ENCODE measurements at regions not wholly inside any gene's neighbourhood (a gene's known extent, or its start where the extent isn't known, plus 50 kb on each side); places are given as distances from the start of the nearest gene placed in this dataset.

DNA sequence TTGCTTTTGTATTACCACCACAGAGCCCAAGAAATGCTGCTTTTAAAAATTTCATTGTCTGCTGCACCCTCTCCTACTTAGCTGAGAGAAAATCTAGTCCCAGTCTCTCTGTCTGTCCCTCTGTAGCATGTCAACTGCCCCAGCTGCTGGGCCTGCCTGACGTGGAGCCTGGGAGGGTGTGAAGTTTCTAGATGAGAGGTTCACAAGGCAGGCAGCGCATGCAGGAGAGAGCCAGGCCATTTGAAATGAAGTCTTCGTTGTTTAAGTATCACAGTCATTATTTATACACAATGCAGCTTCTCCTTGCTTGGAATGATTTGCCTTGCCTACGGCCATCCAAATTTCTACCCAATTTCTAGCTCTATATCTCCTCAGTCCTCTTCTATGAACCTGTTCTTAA lies 306.8 kb upstream of the PLXNA2 start:
- no peak overlapping the region for H3K9ac ChIP-seq (ENCODE audit: low read length)
- no peak for TF ChIP-seq SMC3 (conservative IDR thresholded peaks at IDR 0.05; ENCODE audit: poor library complexity)
- TF ChIP-seq EP300 (conservative IDR thresholded peaks at IDR 0.05; ENCODE audit: poor library complexity, severe bottlenecking) = no peak
- no peak for TF ChIP-seq EZH2 (IDR thresholded peaks at IDR 0.05; ENCODE audit: borderline replicate concordance, insufficient read depth, low read length, poor library complexity, severe bottlenecking)
- TF ChIP-seq, protein P1, sequence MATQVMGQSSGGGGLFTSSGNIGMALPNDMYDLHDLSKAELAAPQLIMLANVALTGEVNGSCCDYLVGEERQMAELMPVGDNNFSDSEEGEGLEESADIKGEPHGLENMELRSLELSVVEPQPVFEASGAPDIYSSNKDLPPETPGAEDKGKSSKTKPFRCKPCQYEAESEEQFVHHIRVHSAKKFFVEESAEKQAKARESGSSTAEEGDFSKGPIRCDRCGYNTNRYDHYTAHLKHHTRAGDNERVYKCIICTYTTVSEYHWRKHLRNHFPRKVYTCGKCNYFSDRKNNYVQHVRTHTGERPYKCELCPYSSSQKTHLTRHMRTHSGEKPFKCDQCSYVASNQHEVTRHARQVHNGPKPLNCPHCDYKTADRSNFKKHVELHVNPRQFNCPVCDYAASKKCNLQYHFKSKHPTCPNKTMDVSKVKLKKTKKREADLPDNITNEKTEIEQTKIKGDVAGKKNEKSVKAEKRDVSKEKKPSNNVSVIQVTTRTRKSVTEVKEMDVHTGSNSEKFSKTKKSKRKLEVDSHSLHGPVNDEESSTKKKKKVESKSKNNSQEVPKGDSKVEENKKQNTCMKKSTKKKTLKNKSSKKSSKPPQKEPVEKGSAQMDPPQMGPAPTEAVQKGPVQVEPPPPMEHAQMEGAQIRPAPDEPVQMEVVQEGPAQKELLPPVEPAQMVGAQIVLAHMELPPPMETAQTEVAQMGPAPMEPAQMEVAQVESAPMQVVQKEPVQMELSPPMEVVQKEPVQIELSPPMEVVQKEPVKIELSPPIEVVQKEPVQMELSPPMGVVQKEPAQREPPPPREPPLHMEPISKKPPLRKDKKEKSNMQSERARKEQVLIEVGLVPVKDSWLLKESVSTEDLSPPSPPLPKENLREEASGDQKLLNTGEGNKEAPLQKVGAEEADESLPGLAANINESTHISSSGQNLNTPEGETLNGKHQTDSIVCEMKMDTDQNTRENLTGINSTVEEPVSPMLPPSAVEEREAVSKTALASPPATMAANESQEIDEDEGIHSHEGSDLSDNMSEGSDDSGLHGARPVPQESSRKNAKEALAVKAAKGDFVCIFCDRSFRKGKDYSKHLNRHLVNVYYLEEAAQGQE (IDR thresholded peaks at IDR 0.05; ENCODE audit: borderline replicate concordance) = no peak
- TF ChIP-seq TAF1 (IDR thresholded peaks at IDR 0.05; ENCODE audit: low read depth) = no peak
- TF ChIP-seq MXI1 (conservative IDR thresholded peaks at IDR 0.05; ENCODE audit: poor library complexity, severe bottlenecking) = no peak
- TF ChIP-seq RAD21 (conservative IDR thresholded peaks at IDR 0.05) = no peak
- TF ChIP-seq POLR2AphosphoS5 (IDR thresholded peaks at IDR 0.05) = no peak
- no peak overlapping the region for H2AFZ ChIP-seq (ENCODE audit: low read depth, low read length)
- no peaks in the 10 kb centered on the region for H4K20me1 ChIP-seq (ENCODE audit: insufficient read depth)
- no peaks in the 10 kb centered on the region for H3K36me3 ChIP-seq (ENCODE audit: insufficient read depth, low read length)
- H3K4me3 ChIP-seq (ENCODE audit: low read length) = no peak overlapping the region
- no peaks in the 10 kb centered on the region for H3K9me3 ChIP-seq (ENCODE audit: low read length)
- H3K27ac ChIP-seq (ENCODE audit: low read length) = no peak overlapping the region
- H3K9me2 ChIP-seq (ENCODE audit: insufficient read depth, low read length) = no peaks in the 10 kb centered on the region
- no peaks in the 10 kb centered on the region for H3K27me3 ChIP-seq (ENCODE audit: insufficient read depth, low read depth, low read length)
- H3K79me2 ChIP-seq (replicated peaks; ENCODE audit: insufficient read depth, low read length) = no peaks in the 10 kb centered on the region
- H3F3A ChIP-seq (ENCODE audit: insufficient read depth, low read length, poor library complexity, severe bottlenecking) = no peaks in the 10 kb centered on the region
- H3K4me2 ChIP-seq (ENCODE audit: low read length) = no peak overlapping the region

DNA sequence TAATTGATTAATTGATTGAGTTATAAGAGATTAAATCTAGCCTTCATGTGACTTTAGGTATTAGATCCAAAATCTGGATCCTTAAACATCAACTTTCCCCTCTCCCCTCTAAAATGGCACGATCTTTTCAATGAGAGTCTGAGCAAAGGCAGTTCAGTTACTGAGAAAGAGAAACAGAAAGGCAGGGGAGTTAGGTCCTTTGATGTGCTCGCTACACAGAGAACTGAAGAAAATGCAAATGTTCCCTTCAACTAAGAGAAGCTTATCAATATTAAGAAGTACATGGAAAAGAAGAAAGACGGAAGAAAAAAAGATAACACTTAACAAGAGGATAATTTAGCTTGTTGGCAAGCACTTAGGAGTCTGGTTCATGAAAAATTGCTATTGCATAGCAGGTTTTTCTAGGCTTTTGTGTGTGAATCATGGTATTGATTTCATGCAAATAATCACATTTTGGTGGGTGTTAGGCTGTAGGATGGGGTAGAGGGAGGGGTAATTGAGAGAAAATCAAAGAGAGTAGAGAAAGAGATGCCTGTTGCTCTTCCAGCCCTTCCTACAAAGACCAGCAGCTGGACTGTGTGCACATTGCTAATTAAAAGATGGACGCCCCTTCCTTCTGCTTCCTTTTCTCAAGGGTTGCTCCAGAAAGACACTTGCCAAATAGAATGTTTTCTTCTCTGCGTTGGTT lies 307.6 kb upstream of the PLXNA2 start:
- no peak overlapping the region for H3K4me2 ChIP-seq (ENCODE audit: low read length)
- no peak overlapping the region for H2AFZ ChIP-seq (ENCODE audit: low read depth, low read length)
- no peaks in the 10 kb centered on the region for H3K79me2 ChIP-seq (replicated peaks; ENCODE audit: insufficient read depth, low read length)
- no peak overlapping the region for H3K27ac ChIP-seq (ENCODE audit: low read length)
- no peak overlapping the region for H3K9ac ChIP-seq (ENCODE audit: low read length)
- no peaks in the 10 kb centered on the region for H3F3A ChIP-seq (ENCODE audit: insufficient read depth, low read length, poor library complexity, severe bottlenecking)
- no peaks in the 10 kb centered on the region for H4K20me1 ChIP-seq (ENCODE audit: insufficient read depth)
- H3K9me3 ChIP-seq (ENCODE audit: low read length) = no peaks in the 10 kb centered on the region
- no peaks in the 10 kb centered on the region for H3K36me3 ChIP-seq (ENCODE audit: insufficient read depth, low read length)
- no peak overlapping the region for H3K4me3 ChIP-seq (ENCODE audit: low read length)
- TF ChIP-seq RAD21 (conservative IDR thresholded peaks at IDR 0.05) (no peak), EP300 (conservative IDR thresholded peaks at IDR 0.05; ENCODE audit: poor library complexity, severe bottlenecking) (no peak), TAF1 (IDR thresholded peaks at IDR 0.05; ENCODE audit: low read depth) (no peak), SMC3 (conservative IDR thresholded peaks at IDR 0.05; ENCODE audit: poor library complexity) (no peak), MXI1 (conservative IDR thresholded peaks at IDR 0.05; ENCODE audit: poor library complexity, severe bottlenecking) (no peak)
- no peaks in the 10 kb centered on the region for H3K9me2 ChIP-seq (ENCODE audit: insufficient read depth, low read length)
- H3K27me3 ChIP-seq (ENCODE audit: insufficient read depth, low read depth, low read length) = no peaks in the 10 kb centered on the region

DNA sequence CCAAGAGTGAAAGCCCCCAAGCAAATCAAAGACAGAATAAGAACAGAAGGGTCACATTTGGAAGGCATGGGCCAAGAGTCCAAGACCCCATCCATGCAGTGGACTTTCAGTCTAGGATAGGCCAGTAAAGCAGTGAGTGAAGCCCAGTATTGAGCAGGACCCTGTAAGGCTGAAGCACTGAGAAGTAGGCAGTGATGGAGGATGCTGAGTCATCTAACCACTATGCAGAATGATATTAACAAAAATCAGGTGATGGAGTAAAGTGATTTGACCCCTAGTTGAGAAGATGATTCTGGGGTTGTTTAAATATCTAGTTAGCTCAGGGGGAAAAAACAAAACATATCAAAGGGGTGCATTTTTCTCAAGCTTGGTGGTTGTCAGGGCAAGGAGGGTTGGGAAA lies 308.7 kb upstream of the PLXNA2 start:
- no peak overlapping the region for H3K27ac ChIP-seq (ENCODE audit: low read length)
- no peaks in the 10 kb centered on the region for H4K20me1 ChIP-seq (ENCODE audit: insufficient read depth)
- H3F3A ChIP-seq (ENCODE audit: insufficient read depth, low read length, poor library complexity, severe bottlenecking) = no peaks in the 10 kb centered on the region
- H3K79me2 ChIP-seq (replicated peaks; ENCODE audit: insufficient read depth, low read length) = no peaks in the 10 kb centered on the region
- no peaks in the 10 kb centered on the region for H3K27me3 ChIP-seq (ENCODE audit: insufficient read depth, low read depth, low read length)
- TF ChIP-seq, protein P2, sequence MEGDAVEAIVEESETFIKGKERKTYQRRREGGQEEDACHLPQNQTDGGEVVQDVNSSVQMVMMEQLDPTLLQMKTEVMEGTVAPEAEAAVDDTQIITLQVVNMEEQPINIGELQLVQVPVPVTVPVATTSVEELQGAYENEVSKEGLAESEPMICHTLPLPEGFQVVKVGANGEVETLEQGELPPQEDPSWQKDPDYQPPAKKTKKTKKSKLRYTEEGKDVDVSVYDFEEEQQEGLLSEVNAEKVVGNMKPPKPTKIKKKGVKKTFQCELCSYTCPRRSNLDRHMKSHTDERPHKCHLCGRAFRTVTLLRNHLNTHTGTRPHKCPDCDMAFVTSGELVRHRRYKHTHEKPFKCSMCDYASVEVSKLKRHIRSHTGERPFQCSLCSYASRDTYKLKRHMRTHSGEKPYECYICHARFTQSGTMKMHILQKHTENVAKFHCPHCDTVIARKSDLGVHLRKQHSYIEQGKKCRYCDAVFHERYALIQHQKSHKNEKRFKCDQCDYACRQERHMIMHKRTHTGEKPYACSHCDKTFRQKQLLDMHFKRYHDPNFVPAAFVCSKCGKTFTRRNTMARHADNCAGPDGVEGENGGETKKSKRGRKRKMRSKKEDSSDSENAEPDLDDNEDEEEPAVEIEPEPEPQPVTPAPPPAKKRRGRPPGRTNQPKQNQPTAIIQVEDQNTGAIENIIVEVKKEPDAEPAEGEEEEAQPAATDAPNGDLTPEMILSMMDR (IDR thresholded peaks at IDR 0.05; ENCODE audit: poor library complexity, severe bottlenecking) = no peak
- no peak for TF ChIP-seq TAF1 (IDR thresholded peaks at IDR 0.05; ENCODE audit: low read depth)
- no peak for TF ChIP-seq EZH2 (IDR thresholded peaks at IDR 0.05; ENCODE audit: borderline replicate concordance, insufficient read depth, low read length, poor library complexity, severe bottlenecking)
- TF ChIP-seq MXI1 (conservative IDR thresholded peaks at IDR 0.05; ENCODE audit: poor library complexity, severe bottlenecking) = no peak
- TF ChIP-seq, protein P1 (IDR thresholded peaks at IDR 0.05; ENCODE audit: borderline replicate concordance) = no peak
- no peak for TF ChIP-seq EP300 (conservative IDR thresholded peaks at IDR 0.05; ENCODE audit: poor library complexity, severe bottlenecking)
- TF ChIP-seq POLR2AphosphoS5 (IDR thresholded peaks at IDR 0.05) = no peak
- no peak for TF ChIP-seq RAD21 (conservative IDR thresholded peaks at IDR 0.05)
- TF ChIP-seq SMC3 (conservative IDR thresholded peaks at IDR 0.05; ENCODE audit: poor library complexity) = no peak
- H3K9me2 ChIP-seq (ENCODE audit: insufficient read depth, low read length) = no peaks in the 10 kb centered on the region
- no peak overlapping the region for H2AFZ ChIP-seq (ENCODE audit: low read depth, low read length)
- H3K36me3 ChIP-seq (ENCODE audit: insufficient read depth, low read length) = no peaks in the 10 kb centered on the region
- H3K4me3 ChIP-seq (ENCODE audit: low read length) = no peak overlapping the region
- H3K9ac ChIP-seq (ENCODE audit: low read length) = no peak overlapping the region
- no peak overlapping the region for H3K4me2 ChIP-seq (ENCODE audit: low read length)
- H3K9me3 ChIP-seq (ENCODE audit: low read length) = no peaks in the 10 kb centered on the region
